Left hindlimb (tissue), 1 donor: ENCODE measurements at regions not wholly inside any gene's neighbourhood (a gene's known extent, or its start where the extent isn't known, plus 50 kb on each side); places are given as distances from the start of the nearest gene placed in this dataset.

Experiments
- DNase-seq: peaks from one replicate; pipeline ENCODE4 v3.0.0-alpha.2; 2018

DNA sequence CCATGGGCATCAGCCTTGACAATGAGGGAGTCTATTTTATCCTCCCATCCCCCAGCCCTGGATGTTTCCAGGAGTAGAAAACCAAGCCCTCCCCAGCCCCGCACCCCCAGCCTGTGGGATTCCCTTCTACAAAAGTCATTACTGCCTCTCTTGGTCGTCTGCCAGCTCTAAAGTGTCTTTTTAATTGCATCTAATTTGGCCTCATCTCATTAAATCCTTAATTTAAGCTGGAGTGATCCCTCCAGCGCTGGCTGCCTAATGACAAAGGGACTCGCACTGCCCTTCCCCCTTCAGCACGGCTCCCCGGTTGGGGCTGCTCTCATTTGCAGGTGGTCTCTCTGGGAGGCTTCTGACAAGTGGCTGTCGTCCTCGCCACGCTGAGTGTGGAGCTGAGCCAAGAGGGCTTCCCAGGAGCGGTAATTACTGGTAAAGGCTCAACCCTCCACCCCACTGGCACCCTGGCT, 107.9 kb upstream of the ALDH1B1 start:
- DNase-seq = no peak

DNA sequence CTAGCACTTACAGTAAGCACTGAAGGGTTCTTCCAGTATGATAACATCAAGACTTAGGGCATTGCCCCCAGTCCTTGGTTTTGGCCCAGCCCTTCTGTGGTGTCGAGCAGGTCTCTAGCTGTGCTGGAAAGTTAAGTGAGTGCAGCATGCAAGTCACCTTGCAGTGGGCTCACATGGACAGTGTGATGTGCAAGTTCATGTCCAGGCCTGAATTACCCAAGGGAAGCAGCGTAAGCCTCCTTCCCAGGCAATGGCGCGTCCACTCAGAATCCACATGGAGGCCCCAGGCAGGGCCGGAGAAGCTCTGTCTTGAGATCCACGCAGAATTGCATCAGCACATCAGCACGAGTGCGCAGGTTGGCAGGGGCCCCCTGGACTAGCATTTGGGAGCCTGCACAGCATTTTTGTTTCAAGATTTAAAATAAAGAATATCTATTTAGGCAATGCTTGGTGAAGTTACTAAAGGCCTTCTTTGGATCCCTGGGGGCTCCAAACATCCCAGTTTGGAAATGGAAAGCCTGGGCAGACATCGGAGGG, 108.4 kb upstream of the ALDH1B1 start:
- DNase-seq = no peak

DNA sequence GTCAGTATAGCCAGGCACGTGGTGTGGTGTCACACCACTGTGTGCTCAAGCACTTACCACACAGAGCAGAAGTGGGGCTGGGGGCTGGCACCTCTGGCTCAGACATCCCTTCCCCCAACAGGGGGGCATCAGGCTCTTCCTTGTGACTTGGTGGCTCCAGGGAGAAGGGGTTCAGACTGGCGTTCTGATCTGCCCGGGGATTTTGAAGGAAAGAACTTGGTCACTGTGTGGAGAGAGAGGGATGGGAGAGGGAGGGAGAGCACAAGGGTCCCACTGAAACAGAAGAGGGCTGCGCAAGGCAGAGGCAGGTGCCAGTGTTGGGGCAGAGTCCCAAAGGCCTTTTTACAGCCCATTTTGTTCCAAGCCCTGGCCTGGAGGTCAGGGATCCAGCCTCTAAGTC, 109.7 kb upstream of the ALDH1B1 start:
- no peak for DNase-seq

DNA sequence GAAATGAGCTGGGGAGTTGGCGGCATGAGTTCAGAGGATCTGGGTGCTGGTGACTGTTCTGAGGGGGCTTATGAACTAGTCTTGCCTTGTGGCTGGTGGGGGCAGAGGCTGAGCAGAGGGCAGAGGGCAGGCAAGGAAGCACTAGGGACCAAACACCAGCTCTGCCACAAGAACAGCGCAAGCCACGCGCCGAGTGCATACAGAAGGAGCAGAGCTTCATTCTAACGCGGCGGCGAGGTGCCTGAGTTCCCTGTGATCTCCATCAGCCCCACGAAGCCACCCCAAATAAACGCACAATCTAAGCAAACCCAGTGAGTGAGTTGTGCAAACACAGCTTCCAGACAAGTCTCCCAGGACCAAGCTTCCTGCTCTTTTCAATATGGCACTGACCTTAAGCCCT, 110.6 kb upstream of the ALDH1B1 start:
- no peak for DNase-seq

DNA sequence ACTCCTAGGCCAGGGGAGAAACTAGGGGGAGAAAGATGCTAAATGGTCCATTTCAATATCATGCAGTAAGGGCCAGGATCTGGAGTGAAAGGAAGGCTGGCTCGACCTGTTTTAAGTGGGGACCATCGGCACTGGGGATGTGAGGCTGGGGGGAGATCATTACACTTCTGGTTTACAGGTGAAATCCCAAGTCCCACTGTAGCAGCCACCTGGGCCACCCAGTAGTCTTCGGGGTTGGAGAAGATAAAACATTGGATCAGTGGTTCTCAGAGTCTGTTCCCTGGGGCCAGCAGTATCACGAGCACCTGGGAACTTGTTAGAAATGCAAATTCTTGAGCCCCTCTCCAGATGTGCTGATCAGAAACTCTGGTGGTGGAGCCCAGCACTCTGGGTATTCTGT, 111.3 kb upstream of the ALDH1B1 start:
- DNase-seq = no peak

DNA sequence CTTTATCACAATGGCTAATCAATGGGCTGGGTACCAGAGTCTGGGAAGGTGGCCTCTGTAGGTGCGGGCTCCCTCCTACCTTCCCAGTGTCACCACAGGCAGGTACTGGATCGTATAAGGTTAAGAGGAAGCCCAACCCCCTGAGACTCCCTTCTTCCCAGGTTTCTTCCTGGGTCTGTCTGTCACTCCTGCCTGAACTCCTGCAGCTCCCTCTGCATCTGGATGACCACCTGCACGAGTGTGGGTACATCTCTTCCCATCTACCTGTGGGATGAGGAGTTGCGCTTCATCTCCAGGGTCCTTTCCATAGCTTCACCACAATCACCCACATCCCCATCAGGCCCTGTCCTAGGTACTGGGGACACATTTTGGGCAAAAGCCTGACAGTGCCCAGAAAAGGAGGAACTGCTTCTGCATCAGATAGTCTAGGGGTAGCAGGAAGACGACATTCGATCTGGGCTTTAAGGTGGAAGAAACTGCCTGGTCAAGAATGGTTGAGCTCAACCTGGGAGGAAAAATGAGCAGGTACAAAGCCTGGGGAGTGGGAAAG, 112.2 kb upstream of the ALDH1B1 start:
- no peak for DNase-seq

DNA sequence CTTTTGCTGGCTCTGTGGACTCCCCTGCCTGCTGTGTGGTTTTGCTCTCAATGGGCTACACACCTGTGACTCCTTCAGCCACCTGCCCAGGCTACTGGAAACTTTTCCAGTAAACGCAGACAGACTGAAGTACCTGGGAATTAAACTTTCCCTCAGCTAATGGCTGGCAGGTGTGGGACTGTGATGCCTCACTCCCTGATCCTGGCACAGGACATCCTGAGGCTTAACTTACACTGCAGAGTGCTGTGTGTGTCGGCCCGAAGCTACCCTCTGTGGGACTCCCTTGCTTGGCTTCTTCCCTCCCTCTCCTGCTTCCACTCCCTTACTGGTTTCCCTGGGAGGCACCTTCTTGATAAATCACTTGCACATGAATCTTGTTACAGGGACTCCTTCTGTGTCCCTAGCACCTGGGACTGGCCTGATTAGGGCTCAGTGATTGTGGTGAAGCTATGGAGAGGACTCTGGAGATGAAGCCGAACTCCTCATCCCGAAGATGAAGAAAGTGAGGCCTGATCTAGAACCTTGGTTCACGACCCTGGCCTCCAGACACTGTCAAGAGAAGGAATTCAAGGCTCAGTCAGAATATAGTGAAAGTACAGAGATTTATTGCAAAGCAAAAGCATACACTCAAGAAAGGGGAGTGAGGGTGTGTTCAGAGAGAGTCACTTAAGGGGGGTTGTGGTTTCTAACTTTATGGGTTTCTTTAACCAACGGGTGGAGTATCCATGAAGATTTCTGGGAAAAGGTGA, 113.4 kb upstream of the ALDH1B1 start:
- no peak for DNase-seq

DNA sequence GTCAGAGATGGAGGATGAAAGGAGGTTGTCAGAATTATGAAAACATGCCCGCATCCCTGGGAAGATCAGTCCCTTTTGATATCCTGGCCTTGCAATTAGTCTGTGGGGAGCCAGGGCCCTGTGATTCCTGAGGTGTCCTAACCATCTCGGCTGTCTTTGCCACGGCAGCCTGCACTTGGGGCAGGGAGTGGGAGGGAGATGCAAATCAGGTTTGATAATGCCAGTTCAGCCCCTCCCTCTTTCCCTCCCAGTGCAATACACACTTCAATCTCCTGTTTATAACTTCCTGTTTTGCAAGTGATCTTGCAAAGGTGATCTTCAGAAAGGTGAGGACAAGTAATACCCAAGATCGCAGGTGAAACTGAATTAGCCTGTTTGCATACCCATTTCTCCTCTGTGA, 114.0 kb upstream of the ALDH1B1 start:
- no peak for DNase-seq

DNA sequence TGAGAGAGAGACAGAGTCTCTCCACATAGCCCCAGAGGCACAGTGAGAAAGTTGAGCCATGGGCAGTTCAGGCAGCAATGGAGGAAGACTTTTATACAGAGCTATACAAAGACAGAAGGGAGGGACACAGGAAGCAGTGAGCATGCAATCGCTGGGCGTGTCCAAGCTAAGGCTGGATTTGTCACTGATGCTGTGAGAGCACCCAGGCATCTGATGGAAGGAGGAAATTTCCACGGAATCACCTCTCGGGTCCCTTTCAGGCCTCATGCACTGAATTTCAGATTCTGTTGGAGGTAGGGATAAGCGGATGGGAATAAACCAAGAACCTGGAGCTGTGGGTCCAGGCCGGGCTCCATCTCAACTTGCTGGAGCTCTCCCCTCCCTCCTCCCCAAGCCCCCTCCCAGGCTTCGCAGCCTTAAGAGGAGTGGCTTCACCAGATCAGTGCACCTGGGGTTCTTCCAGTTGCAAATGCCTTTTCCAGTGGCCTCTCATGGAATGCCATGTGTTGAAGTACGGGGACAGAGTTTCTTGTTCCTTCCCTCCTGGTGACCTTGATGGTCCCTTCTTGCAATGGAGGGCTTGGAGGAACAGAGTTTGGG, 114.8 kb upstream of the ALDH1B1 start:
- DNase-seq = no peak

DNA sequence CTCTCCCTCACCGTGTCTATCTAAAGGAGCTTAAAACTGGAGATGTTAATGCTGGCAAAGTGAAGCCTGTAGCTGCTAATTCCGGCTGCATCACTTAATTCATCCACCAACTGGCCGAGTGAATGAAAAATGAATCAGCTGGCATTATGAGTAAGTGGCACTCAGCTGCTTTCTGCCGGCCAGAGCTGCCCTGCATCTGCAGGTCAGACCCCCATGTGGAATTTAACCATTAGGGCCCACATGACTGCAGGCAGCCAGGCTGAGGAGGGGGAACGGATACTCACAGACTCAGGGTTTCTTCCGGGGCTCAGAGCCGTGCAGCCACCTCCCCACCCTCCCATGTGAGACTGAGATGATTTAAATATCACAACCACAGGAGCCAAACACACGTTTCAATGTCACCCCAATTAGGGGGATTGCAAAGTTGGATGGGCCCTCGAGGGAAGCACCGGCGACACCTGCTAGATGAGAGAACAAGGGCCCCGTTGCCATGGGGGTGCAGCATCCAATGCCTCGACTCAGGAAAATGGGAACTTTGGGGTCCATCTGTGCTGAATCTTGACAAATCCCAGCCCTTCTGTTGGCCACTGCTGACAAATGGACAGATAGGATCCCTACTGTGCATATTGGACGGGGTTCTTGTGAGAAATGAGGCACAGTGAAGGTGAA, 115.6 kb upstream of the ALDH1B1 start:
- DNase-seq = no peak

DNA sequence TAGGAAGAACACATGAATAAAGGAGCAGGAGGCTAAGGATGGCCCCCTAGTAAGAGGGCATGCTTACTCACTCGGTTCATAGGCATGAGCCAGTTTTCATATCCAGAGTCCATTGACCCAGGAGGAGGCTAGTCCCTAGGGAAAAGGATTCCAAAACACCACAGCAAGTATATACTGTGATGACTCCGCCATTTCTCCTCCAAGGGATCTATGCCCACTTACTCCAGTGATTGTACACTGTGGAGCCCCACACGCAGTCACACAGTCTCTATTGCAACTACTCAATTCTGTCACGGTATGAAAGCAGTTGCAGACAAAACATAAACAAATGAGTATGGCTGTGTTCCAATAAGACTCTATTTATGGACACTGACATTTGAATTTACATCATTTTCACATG, 117.7 kb upstream of the ALDH1B1 start:
- no peak for DNase-seq

DNA sequence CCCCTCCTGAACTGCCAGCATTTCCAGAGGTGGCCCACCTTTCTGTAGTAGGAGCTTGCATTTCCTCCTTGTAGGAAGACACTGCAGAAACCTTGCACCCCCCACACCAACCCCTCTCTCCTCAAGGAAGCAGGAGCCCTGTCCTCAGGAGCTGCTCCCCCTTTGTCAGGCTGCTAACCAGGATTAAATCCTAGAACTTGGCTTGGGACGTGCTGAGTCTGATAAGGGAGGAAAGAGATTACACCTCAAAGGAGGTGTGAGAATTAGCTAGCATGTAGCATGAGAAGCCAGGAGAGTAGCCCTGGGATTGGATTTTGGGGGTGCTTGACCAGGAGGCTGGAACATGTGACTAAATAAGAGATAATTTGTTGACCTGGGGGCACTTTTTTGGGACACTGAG, 119.8 kb upstream of the ALDH1B1 start:
- DNase-seq = no peak

DNA sequence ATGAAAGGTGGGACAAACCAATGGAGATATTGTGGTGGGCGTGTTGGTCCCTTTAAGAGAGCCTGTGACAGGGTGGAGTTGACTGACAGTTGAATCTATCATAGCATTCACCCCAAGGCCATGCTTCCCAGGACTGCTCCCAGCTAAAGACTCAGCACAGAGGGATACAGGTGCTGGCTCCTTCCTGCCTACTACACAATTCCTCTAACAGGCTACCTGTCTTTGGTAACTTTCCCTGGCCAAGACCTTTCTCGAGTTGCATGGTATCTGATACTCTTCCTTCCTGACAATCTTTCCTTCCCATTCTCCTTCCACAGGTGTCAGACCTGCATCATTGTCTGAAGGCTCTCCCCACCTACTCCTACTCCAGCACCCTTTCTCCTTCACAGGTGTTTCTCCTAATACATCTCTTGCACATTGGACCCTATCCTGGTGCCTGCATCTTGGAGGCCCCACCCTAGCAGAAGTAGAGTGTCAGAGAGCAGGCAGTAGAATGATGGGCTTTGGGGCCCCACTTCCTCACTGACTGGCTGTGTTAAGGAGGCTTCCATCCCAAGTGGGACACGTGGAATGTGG, 120.7 kb upstream of the ALDH1B1 start:
- no peak for DNase-seq

DNA sequence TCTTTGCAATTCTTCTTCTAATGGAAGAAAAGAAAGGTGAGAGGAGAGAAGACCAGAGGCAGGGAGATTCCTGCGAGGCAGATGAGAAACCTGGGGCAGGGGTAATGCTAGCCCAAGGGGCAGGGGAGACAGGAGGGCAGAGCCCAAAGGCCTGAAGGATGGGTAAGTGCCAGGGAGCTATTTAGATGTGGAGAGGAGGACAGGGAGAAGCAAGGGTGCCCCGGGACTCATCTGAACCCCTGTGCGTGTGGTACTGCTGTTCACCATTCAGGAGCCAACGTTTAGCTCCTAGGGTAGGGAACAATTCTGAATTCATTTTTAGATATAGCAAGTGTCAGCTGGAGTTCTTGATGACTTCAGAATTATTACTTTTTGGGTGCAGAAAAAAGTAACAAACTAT, 122.7 kb upstream of the ALDH1B1 start:
- no peak for DNase-seq

DNA sequence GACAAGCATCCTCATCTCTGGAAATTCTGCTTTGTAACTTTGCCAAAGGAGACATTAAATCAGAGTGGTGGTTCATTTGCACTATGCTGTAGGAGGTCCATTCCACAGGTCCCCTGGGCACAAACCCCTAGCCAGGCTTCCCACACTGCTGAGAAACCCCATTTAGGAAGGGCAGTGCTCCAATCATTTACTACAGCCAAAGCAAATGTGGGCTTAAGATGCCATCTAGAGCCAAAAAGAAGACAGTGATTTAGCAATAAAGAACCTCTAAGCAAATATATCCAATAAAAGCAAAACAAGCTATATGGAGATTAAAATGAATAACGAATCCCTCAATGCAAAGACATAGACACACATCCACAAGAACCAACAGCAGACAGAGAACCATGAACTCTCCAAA, 129.0 kb upstream of the ALDH1B1 start:
- no peak for DNase-seq

DNA sequence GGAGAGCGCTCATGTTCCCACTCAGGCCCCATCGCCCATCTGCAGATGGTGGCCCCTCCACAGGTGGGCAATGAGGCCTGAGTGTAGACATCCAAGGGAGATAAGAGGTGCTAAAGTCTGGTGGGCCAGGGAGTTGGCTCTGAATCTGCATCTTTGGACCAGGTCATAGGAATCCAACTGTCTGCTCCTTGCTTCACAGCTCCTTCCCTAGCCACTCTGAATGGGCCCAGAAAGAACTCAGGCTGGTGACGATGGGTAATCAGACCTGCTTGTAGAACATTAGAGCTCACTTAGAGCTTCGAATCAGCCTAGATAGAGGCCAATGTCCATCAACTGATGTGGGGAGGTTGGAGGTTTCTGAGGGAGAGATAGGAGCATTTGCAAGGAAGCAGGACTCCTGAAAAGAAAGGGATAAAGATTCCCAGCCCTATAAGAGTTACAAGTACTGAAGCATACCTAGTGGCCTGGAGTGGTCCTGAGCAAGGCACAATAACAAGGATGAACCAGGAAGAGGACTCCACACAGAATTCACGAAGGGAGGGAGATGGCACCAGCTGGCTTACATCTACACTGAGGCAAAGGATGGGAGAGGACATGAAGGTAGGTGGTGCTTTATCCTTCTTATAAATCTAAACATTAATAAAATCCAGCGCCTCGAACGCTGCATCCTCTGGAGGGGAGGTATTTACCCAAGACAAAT, 132.8 kb upstream of the ALDH1B1 start:
- DNase-seq = no peak

DNA sequence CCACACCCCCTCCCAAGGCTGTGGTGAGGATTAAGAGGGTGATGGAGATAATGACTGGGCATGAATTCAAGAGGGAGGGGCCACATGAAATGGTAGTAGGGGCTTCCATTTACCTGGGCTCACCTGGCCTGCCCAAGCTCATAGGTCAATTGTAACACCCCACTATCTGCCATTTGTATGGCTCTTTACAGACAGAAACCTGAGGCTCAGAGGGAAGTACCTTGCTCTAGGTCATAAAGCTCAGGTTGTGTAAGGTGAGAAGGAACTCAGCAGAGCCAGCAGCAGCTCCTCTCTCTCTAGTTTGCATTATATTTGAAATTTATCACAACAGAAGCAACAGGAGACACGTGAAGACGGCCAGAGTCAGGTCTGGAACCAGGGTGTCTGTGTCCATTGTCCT, 133.4 kb upstream of the ALDH1B1 start:
- no peak for DNase-seq

DNA sequence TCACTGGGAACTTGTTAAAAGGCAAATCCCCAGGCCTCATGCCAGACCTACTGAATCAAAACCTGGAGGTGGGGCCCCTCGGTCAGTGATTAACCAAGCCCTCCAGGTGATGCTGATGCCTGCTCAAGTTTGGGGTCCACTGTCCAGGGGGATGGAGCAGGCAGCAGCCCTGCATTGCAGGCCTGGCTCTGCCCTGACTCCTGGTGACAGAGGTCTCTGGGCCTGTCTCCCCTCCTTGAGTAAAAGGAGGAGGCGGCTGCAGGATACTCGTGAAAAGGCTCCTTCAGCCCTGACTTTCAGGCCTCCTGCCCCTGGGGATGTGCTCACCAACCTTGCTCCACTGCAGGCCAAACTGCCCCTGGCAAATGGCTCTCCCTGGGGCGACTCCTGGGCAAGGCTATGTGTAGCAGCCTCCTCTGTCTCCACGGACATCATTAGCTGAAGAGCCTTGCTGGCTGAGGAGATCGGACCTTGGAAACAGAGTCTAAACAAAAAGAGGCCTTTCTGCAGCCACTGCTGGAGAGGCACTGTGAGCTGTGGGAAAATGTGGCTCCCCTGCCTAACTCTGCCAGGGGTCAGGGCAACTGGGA, 134.8 kb upstream of the ALDH1B1 start:
- no peak for DNase-seq

DNA sequence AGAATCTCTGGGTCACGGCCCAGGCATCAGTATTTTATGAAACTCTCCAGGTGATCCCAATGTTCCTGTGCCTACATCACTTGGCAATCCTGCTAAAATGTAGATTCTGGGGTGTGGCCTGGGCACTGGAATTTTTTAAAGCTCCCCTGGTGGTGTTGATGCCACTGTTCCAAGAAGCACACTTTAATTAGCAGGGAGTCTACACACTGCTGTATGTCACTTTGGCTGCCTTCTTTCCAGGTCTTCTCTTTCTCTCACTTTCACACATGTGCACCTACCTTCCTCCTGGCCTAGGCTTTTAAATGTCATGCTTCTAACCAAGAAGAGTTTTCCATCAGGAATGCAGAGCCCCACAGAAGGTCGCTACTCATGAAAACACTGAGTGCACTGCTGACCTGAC, 136.0 kb upstream of the ALDH1B1 start:
- DNase-seq = no peak

DNA sequence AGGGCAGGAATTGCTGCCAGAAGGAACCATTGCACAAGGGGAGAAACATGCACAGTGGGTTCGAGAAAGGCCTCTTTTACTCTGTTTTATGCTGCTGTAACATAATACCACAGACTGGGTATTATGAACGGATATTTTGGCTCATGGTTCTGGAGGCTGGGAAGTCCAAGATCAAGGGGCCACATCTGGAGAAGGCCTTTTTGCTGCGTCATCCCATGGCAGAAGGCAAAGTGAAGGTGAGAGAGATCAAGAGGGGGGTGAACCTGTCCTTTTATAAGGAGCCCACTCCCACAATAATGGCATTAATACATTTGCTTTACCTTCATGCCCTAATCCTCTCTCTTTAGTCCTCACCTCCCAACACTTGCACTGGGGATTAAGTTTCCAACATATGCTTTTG, 136.9 kb upstream of the ALDH1B1 start:
- no peak for DNase-seq

DNA sequence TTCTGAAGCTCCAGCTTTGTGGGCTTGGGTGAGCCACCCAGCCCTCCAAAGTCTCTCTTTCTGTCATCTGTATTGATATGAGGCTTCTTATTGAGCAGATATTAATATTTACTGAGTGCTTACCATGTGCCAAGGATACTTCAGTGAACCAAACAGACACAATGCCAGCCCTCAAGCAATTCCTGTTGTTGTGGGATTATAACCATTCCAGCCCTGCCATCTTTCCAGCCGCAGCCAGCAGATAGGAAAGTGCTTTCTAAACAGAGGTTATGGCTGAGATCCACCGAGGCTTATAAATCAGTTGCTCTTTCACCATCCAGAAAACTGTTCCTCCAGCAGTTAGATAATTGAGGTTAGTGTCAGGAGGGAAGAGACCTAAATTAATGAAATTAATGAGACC, 137.7 kb upstream of the ALDH1B1 start:
- DNase-seq = no peak

DNA sequence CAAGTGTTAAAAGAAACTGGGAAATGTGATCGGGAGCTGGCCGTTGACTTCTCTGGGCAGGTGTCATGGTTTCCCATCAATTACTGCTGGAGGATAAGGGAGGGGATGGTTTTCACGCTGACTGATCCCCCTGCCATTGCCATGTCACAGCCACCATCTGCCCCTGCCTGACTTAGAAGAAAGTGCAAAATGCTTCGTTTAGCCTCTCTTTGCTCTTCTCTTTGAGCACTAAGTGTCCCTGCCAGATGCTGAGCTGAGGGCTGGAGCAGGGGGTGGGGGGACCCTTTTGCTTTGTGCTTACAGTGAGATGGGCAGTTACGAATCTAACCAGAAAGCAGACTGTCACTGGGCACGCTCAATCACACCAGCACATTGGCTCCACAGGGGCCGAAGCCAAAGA, 138.4 kb upstream of the ALDH1B1 start:
- DNase-seq = no peak
